GM12872 (cell line): ENCODE measurements at regions not wholly inside any gene's neighbourhood (a gene's known extent, or its start where the extent isn't known, plus 50 kb on each side); places are given as distances from the start of the nearest gene placed in this dataset.
A peak's percentile ranks its signal among the peaks of the same experiment; 100 is the strongest.

Experiments
- CTCF ChIP-seq: IDR thresholded peaks from 3 replicates; pipeline ENCODE4 v1.5.1; 2011; ENCODE audit warnings: low read depth, mild to moderate bottlenecking, low read length, moderate library complexity; ENCODE audit not compliant: insufficient read depth

- TF ChIP-seq CTCF: no peak
These were observed 102.2 kb downstream of the ARF6 start for GRCh38 chr14:49994951-49995561.

- TF ChIP-seq CTCF: no peak
These were observed 105.1 kb downstream of the ARF6 start for GRCh38 chr14:49997991-49998390.

GRCh38 chr14:49999146-49999761 is 106.4 kb downstream of the ARF6 start:
- TF ChIP-seq CTCF: no peak

GRCh38 chr14:49999826-50000379 is 107.0 kb downstream of the ARF6 start:
- no peak for TF ChIP-seq CTCF

- TF ChIP-seq CTCF: 0 out of 3 replicates have a peak, but pooled peaks have one; percentile 7
These were observed 107.7 kb downstream of the ARF6 start for GRCh38 chr14:50000380-50001150.

GRCh38 chr14:50001151-50001998 is 108.5 kb downstream of the ARF6 start:
- TF ChIP-seq CTCF: no peak
